ENCODE measurements at regions not wholly inside any gene's neighbourhood (a gene's known extent, or its start where the extent isn't known, plus 50 kb on each side); places are given as distances from the start of the nearest gene placed in this dataset.

- Histone ChIP-seq H2AFZ (ENCODE audit: low read length) (no peak overlapping the region), H3K4me2 (ENCODE audit: insufficient read depth, insufficient read length, low read length) (no peak overlapping the region), H3K79me2 (ENCODE audit: insufficient read depth, low read length) (no peaks in the 10 kb centered on the region), H2BK15ac (ENCODE audit: low read depth, low read length) (no peak overlapping the region), H4K91ac (ENCODE audit: insufficient read length, low read depth, low read length) (no peak overlapping the region), H4K8ac (replicated peaks; ENCODE audit: insufficient read length, low read depth, low read length) (no peak overlapping the region), H3K18ac (ENCODE audit: insufficient read length, low read depth, low read length) (no peak overlapping the region), H3K4ac (ENCODE audit: low read depth, low read length) (no peak overlapping the region), H3K23ac (ENCODE audit: insufficient read length, low read depth, low read length) (no peak overlapping the region), H3K27ac (ENCODE audit: insufficient read length, low read depth, low read length) (no peak overlapping the region), H3K4me1 (ENCODE audit: insufficient read depth, low read length) (no peaks in the 10 kb centered on the region; the same call in 1 of the 2 replicates), H2AK5ac (ENCODE audit: insufficient read length, low read length) (no peak overlapping the region), H3K79me1 (ENCODE audit: insufficient read depth, low read depth, low read length, poor library complexity, severe bottlenecking) (no peaks in the 10 kb centered on the region), H4K20me1 (ENCODE audit: control insufficient read depth, insufficient read depth, insufficient read length) (no peaks in the 10 kb centered on the region), H3T11ph (ENCODE audit: low read length) (no peak overlapping the region), H3K14ac (ENCODE audit: insufficient read depth, low read length) (no peak overlapping the region), H4K5ac (ENCODE audit: insufficient read length, low read depth, low read length) (no peak overlapping the region), H3K56ac (ENCODE audit: insufficient read length, low read depth, low read length) (no peak overlapping the region), H2BK12ac (ENCODE audit: insufficient read length, low read depth, low read length) (no peak overlapping the region), H2BK5ac (ENCODE audit: insufficient read length, low read length) (no peak overlapping the region), H3K9ac (ENCODE audit: extremely low read depth, insufficient read length, low read length) (no peak overlapping the region), H3K27me3 (ENCODE audit: insufficient read depth, low read length) (no peaks in the 10 kb centered on the region), H3K23me2 (ENCODE audit: insufficient read length, low read depth, low read length, poor library complexity, severe bottlenecking) (no peaks in the 10 kb centered on the region), H2BK20ac (ENCODE audit: low read depth, low read length, poor library complexity, severe bottlenecking) (no peak overlapping the region), H2BK120ac (ENCODE audit: low read depth, low read length, poor library complexity, severe bottlenecking) (no peak overlapping the region), H3K9me3 (ENCODE audit: control insufficient read depth, low read depth, low read length) (no peaks in the 10 kb centered on the region)
- Mint-ChIP-seq H3K4me3 (no peak overlapping the region), H3K27me3 (ENCODE audit: low read depth) (no peaks in the 10 kb centered on the region), H3K4me1 (no peaks in the 10 kb centered on the region), H3K27ac (no peak overlapping the region), H3K9me3 (no peaks in the 10 kb centered on the region), H3K36me3 (ENCODE audit: insufficient read depth in 1 of 3, low read depth in 3 of 3) (no peaks in the 10 kb centered on the region; a peak in 1 of 7 replicates)
- no CpG with 5 or more reads among the region's 10 CpGs for WGBS (ENCODE audit: extremely low coverage, insufficient read length, low lambda C conversion rate)
- TF ChIP-seq CTCF (conservative IDR thresholded peaks at IDR 0.05), result no peak
- DNase-seq, result no peak
Observed at GRCh38 chr17:12590417-12590816, 75.3 kb upstream of the MYOCD start.

Data from H9 (cell line).